HG02885 (cell line): ENCODE measurements at regions not wholly inside any gene's neighbourhood (a gene's known extent, or its start where the extent isn't known, plus 50 kb on each side); places are given as distances from the start of the nearest gene placed in this dataset.

Experiments used
- ATAC-seq: cut with Tn5 transposase; IDR thresholded peaks from one replicate; pipeline ENCODE4 v1.9.1; 2021; ENCODE audit warnings: mild to moderate bottlenecking; ENCODE audit not compliant: unreplicated experiment, poor library complexity

- no peak for ATAC-seq
These were observed 79.0 kb upstream of the ZBED5 start for GRCh38 chr11:10936626-10937384.

GRCh38 chr11:10935015-10935559 lies 77.2 kb upstream of the ZBED5 start:
- no peak for ATAC-seq

GRCh38 chr11:10934293-10934860 lies 76.5 kb upstream of the ZBED5 start:
- no peak for ATAC-seq

- peak; percentile 89 for ATAC-seq
These were observed 75.8 kb upstream of the ZBED5 start for GRCh38 chr11:10933455-10934292.

GRCh38 chr11:10932976-10933375 lies 75.1 kb upstream of the ZBED5 start:
- no peak for ATAC-seq

- no peak for ATAC-seq
These were observed 74.2 kb upstream of the ZBED5 start for GRCh38 chr11:10931761-10932670.

GRCh38 chr11:10930972-10931760 lies 73.3 kb upstream of the ZBED5 start:
- peak; percentile 51 for ATAC-seq

- peak; percentile 24 for ATAC-seq
These were observed 72.5 kb upstream of the ZBED5 start for GRCh38 chr11:10930224-10930971.

GRCh38 chr11:10927538-10927937 lies 69.7 kb upstream of the ZBED5 start:
- no peak for ATAC-seq

GRCh38 chr11:10926801-10927211 lies 69.0 kb upstream of the ZBED5 start:
- ATAC-seq: no peak

GRCh38 chr11:10925149-10925926 lies 67.5 kb upstream of the ZBED5 start:
- ATAC-seq: no peak

- no peak for ATAC-seq
These were observed 66.0 kb upstream of the ZBED5 start for GRCh38 chr11:10923882-10924281.

- ATAC-seq: no peak
These were observed 65.0 kb upstream of the ZBED5 start for GRCh38 chr11:10922892-10923291.

- no peak for ATAC-seq
These were observed 63.0 kb upstream of the ZBED5 start for GRCh38 chr11:10920875-10921274.

- no peak for ATAC-seq
These were observed 62.4 kb upstream of the ZBED5 start for GRCh38 chr11:10920205-10920604.

GRCh38 chr11:10918698-10919097 lies 60.8 kb upstream of the ZBED5 start:
- no peak for ATAC-seq

GRCh38 chr11:10918275-10918674 lies 60.4 kb upstream of the ZBED5 start:
- no peak for ATAC-seq

GRCh38 chr11:10917802-10918201 lies 59.9 kb upstream of the ZBED5 start:
- no peak for ATAC-seq
